GM12892 (cell line): ENCODE measurements at regions not wholly inside any gene's neighbourhood (a gene's known extent, or its start where the extent isn't known, plus 50 kb on each side); places are given as distances from the start of the nearest gene placed in this dataset.

Experiments used
- POLR2A ChIP-seq: IDR thresholded peaks from 2 replicates; pipeline ENCODE4 v1.6.1; 2011; ENCODE audit warnings: low read depth, low read length, control low read depth
- POLR2AphosphoS5 ChIP-seq: IDR thresholded peaks from 2 replicates; pipeline ENCODE4 v1.6.1; 2011; ENCODE audit warnings: low read depth, low read length, control low read depth
- TAF1 ChIP-seq: IDR thresholded peaks from 2 replicates; pipeline ENCODE4 v1.6.1; 2011; ENCODE audit warnings: low read depth, mild to moderate bottlenecking, control low read depth, low read length, borderline replicate concordance

DNA sequence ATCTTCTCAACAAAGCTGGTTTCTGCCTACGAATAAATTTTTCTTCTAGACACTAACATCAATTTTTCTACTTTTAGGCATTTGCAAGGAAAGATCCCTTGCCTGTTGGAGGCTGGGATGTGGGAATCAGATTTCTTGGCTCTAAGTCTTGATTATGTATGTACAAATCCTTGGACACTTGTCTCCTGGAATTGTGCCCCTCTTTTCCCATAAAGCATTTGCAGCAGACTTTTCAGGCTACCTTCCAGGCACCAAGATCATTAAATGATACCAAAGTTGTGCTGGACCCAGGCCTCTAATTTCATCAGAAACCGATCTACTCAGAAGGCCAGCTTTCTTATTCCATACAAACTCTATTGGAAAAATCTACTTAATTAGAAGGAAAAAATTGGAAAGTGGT lies 339.5 kb upstream of the DIPK2B start:
- TF ChIP-seq POLR2A, result no peak
- TF ChIP-seq POLR2AphosphoS5, result no peak
- TF ChIP-seq TAF1, result no peak
